IMR-90 (cell line): ENCODE measurements at regions not wholly inside any gene's neighbourhood (a gene's known extent, or its start where the extent isn't known, plus 50 kb on each side); places are given as distances from the start of the nearest gene placed in this dataset.

Source experiments
- ATAC-seq: fragments of 200-7000 bp; cut with Tn5 transposase; 2 replicates; pipeline ENCODE4 v1.9.1; 2020; ENCODE audit warnings: low read depth, mild to moderate bottlenecking, moderate library complexity
- BruUV-seq: library from RNA; stranded (reverse); fragments of 400-500 nt; replicated peaks from 2 replicates; lab custom pipeline; 2021; lab: Mats Ljungman, UMichigan
- CTCF ChIA-PET: fragments of 300-600 bp; formaldehyde crosslinking; extraction: SDS; loops from one replicate; lab custom pipeline; 2021; ENCODE audit warnings: antibody characterized with exemption; lab: Yijun Ruan, JAX
- POLR2A ChIA-PET: fragments of 300-600 bp; sonication (Branson Sonifier 250); formaldehyde crosslinking; loops from one replicate; lab custom pipeline; 2022; ENCODE audit warnings: antibody characterized with exemption; ENCODE audit not compliant: unreplicated experiment; lab: Charles Lee
- DNase-seq: peaks from one replicate; pipeline ENCODE4 v3.0.0; 2013
- H2AFZ ChIP-seq: replicated peaks from 2 replicates; pipeline ENCODE3; 2013; ENCODE audit warnings: low read length, mild to moderate bottlenecking; ENCODE audit not compliant: poor library complexity
- H2AK5ac ChIP-seq: 2 replicates; pipeline ENCODE4 v1.6.1; 2013; ENCODE audit warnings: low read depth, low read length, inconsistent platforms
- H2AK9ac ChIP-seq: replicated peaks from 2 replicates; pipeline ENCODE3; 2013; ENCODE audit warnings: mild to moderate bottlenecking, low read depth, low read length, moderate library complexity; ENCODE audit not compliant: poor library complexity
- H2BK120ac ChIP-seq: 2 replicates; pipeline ENCODE4 v1.6.1; 2013; ENCODE audit warnings: low read depth, low read length, inconsistent platforms
- H2BK15ac ChIP-seq: 3 replicates; pipeline ENCODE4 v1.6.1; 2013; ENCODE audit warnings: low read depth, low read length, inconsistent platforms
- H2BK20ac ChIP-seq: 2 replicates; pipeline ENCODE4 v1.6.1; 2013; ENCODE audit warnings: low read depth, mild to moderate bottlenecking, inconsistent platforms, low read length, moderate library complexity
- H2BK5ac ChIP-seq: 2 replicates; pipeline ENCODE4 v1.6.1; 2013; ENCODE audit warnings: mild to moderate bottlenecking, low read depth, low read length, inconsistent platforms; ENCODE audit not compliant: poor library complexity, severe bottlenecking
- H3K14ac ChIP-seq: replicated peaks from 2 replicates; pipeline ENCODE4 v1.6.1; 2013; ENCODE audit warnings: low read depth, low read length, inconsistent platforms
- H3K18ac ChIP-seq: 2 replicates; pipeline ENCODE4 v1.6.1; 2013; ENCODE audit warnings: low read depth, low read length, control low read depth
- H3K23ac ChIP-seq: 2 replicates; pipeline ENCODE4 v1.6.1; 2013; ENCODE audit warnings: low read depth, low read length, inconsistent platforms
- H3K27ac ChIP-seq: 2 replicates; pipeline ENCODE4 v1.5.1; 2013; ENCODE audit warnings: mild to moderate bottlenecking, control low read depth, low read length; ENCODE audit not compliant: insufficient read depth
- H3K27me3 ChIP-seq: 2 replicates; pipeline ENCODE4 v1.6.1; 2013; ENCODE audit warnings: low read length; ENCODE audit not compliant: control insufficient read depth, insufficient read depth
- H3K36me3 ChIP-seq: 2 replicates; pipeline ENCODE4 v1.6.1; 2013; ENCODE audit warnings: low read length, mixed read lengths; ENCODE audit not compliant: control insufficient read depth, insufficient read depth
- H3K4ac ChIP-seq: 2 replicates; pipeline ENCODE4 v1.6.1; 2013; ENCODE audit warnings: low read depth, low read length, inconsistent platforms
- H3K4me1 ChIP-seq: 2 replicates; pipeline ENCODE4 v1.6.1; 2013; ENCODE audit warnings: low read length, mixed read lengths; ENCODE audit not compliant: control insufficient read depth, insufficient read depth
- H3K4me2 ChIP-seq: 2 replicates; pipeline ENCODE4 v1.6.1; 2013; ENCODE audit warnings: low read depth, mild to moderate bottlenecking, control low read depth, low read length, moderate library complexity
- H3K4me3 ChIP-seq: 2 replicates; pipeline ENCODE4 v1.5.1; 2013; ENCODE audit warnings: low read depth, mild to moderate bottlenecking, control low read depth, low read length, moderate library complexity; ENCODE audit not compliant: insufficient read depth
- H3K56ac ChIP-seq: 2 replicates; pipeline ENCODE4 v1.6.1; 2013; ENCODE audit warnings: low read length, inconsistent platforms; ENCODE audit not compliant: insufficient read depth; ENCODE audit errors: extremely low read depth
- H3K79me1 ChIP-seq, 2 experiments: 2 replicates each; pipeline ENCODE4 v1.6.1; 2013; ENCODE audit warnings: low read length in 2 of 2, inconsistent platforms in 1 of 2, low read depth in 1 of 2
- H3K9ac ChIP-seq: 2 replicates; pipeline ENCODE4 v1.6.1; 2013; ENCODE audit warnings: low read depth, low read length, control low read depth
- H3K9me1 ChIP-seq: 2 replicates; pipeline ENCODE4 v1.6.1; 2013; ENCODE audit warnings: low read length, inconsistent platforms; ENCODE audit not compliant: insufficient read depth
- H3K9me3 ChIP-seq: 2 replicates; pipeline ENCODE4 v1.6.1; 2013; ENCODE audit warnings: low read length; ENCODE audit not compliant: control insufficient read depth, insufficient read depth
- H4K20me1 ChIP-seq: 2 replicates; pipeline ENCODE4 v1.6.1; 2013; ENCODE audit warnings: low read length, inconsistent platforms; ENCODE audit not compliant: insufficient read depth
- H4K5ac ChIP-seq: 2 replicates; pipeline ENCODE4 v1.6.1; 2013; ENCODE audit warnings: mild to moderate bottlenecking, low read depth, low read length, control low read depth
- H4K8ac ChIP-seq, 2 experiments: 2 replicates each; pipeline ENCODE4 v1.6.1; 2013; ENCODE audit warnings: low read depth in 2 of 2, low read length in 2 of 2, control low read depth in 1 of 2, inconsistent platforms in 1 of 2
- H4K91ac ChIP-seq: 2 replicates; pipeline ENCODE4 v1.6.1; 2013; ENCODE audit warnings: low read depth, low read length, inconsistent platforms; ENCODE audit not compliant: insufficient read depth
- BHLHE40 ChIP-seq: fragments of 150-350 bp; IDR thresholded peaks from 2 replicates; pipeline ENCODE4 v1.6.1; 2016; ENCODE audit warnings: mild to moderate bottlenecking, low read depth, low read length
- CEBPB ChIP-seq: IDR thresholded peaks from 2 replicates; pipeline ENCODE4 v1.6.1; 2012; ENCODE audit warnings: low read depth, low read length, improper control_type of control experiment
- CHD1 ChIP-seq: IDR thresholded peaks from 2 replicates; pipeline ENCODE4 v1.6.1; 2012; ENCODE audit warnings: low read depth, low read length, improper control_type of control experiment
- MAFK ChIP-seq: IDR thresholded peaks from 2 replicates; pipeline ENCODE4 v1.6.1; 2012; ENCODE audit warnings: low read depth, low read length, improper control_type of control experiment
- MXI1 ChIP-seq: IDR thresholded peaks from 2 replicates; pipeline ENCODE4 v1.6.1; 2012; ENCODE audit warnings: low read depth, mild to moderate bottlenecking, low read length, moderate library complexity, borderline replicate concordance
- NFE2L2 ChIP-seq: fragments of 150-350 bp; IDR thresholded peaks from 2 replicates; pipeline ENCODE4 v1.6.1; 2016; ENCODE audit warnings: low read depth, mild to moderate bottlenecking, low read length
- RAD21 ChIP-seq: IDR thresholded peaks from 2 replicates; pipeline ENCODE4 v1.6.1; 2012; ENCODE audit warnings: low read length, improper control_type of control experiment
- RFX5 ChIP-seq: IDR thresholded peaks from 2 replicates; pipeline ENCODE4 v1.8.0; 2012; ENCODE audit warnings: low read depth, mild to moderate bottlenecking, low read length, moderate library complexity
- WGBS, 2 experiments: methylation state at CpG; one replicate each; pipeline versions ENCODE4 v1.1.5 to v1.1.7; 2013; ENCODE audit warnings: missing lambda C conversion rate in 2 of 2; ENCODE audit not compliant: insufficient read length in 1 of 2; ENCODE audit errors: extremely low coverage in 2 of 2; 5-methylcytosine and 5-hydroxymethylcytosine counted together
- dilution Hi-C: fragments of 300-500 bp; cut with HindIII; formaldehyde crosslinking; loops from one replicate; pipeline ENCODE4 v1.14.3; 2018; ENCODE audit warnings: low sequenced_read_pairs; ENCODE audit not compliant: unreplicated experiment
- in situ Hi-C: fragments of 300-500 bp; cut with MboI; formaldehyde crosslinking; loops from 3 replicates; pipeline ENCODE4 v1.14.3; 2019; ENCODE audit warnings: low sequenced_read_pairs, inconsistent platforms, mixed read lengths
- intact Hi-C: fragments of 100-400 bp; cut with micrococcal nuclease; formaldehyde crosslinking; loops from 2 replicates; pipeline ENCODE4 v1.10.0; 2022
- TF ChIP-seq, protein P1 (sequence below): fragments of 150-350 bp; IDR thresholded peaks from 2 replicates; pipeline ENCODE4 v1.6.1; 2017; ENCODE audit warnings: mild to moderate bottlenecking, antibody characterized with exemption, low read length, low read depth

- no peak overlapping the region for H2BK120ac ChIP-seq
- BruUV-seq: no TSS peak
- no peak overlapping the region for H2BK20ac ChIP-seq
- ATAC-seq (no peak), DNase-seq (no peak)
- POLR2A ChIA-PET: no interaction called here
- no peak overlapping the region for H3K4me2 ChIP-seq
- no peak overlapping the region for H3K9ac ChIP-seq
- H3K14ac ChIP-seq: no peak overlapping the region
- H2BK15ac ChIP-seq: no peak overlapping the region
- no peak overlapping the region for H2AFZ ChIP-seq
- H3K4me1 ChIP-seq: no peaks in the 10 kb centered on the region
- H3K27ac ChIP-seq: no peak overlapping the region
- WGBS, 2 experiments: no CpG with 5 or more reads among the region's 4 CpGs
- H3K4ac ChIP-seq: no peak overlapping the region
- H4K8ac ChIP-seq: no peak overlapping the region
- no peak overlapping the region for H2AK9ac ChIP-seq
- no peak overlapping the region for H4K91ac ChIP-seq
- no peak for TF ChIP-seq RAD21
- no peak for TF ChIP-seq BHLHE40
- TF ChIP-seq, protein P1, sequence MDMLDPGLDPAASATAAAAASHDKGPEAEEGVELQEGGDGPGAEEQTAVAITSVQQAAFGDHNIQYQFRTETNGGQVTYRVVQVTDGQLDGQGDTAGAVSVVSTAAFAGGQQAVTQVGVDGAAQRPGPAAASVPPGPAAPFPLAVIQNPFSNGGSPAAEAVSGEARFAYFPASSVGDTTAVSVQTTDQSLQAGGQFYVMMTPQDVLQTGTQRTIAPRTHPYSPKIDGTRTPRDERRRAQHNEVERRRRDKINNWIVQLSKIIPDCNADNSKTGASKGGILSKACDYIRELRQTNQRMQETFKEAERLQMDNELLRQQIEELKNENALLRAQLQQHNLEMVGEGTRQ: no peak
- no peak for TF ChIP-seq MXI1
- TF ChIP-seq NFE2L2: no peak
- no peak for TF ChIP-seq RFX5
- no peak for TF ChIP-seq CHD1
- TF ChIP-seq MAFK: no peak
- TF ChIP-seq CEBPB: no peak
- H3K18ac ChIP-seq: no peak overlapping the region
- no peaks in the 10 kb centered on the region for H3K27me3 ChIP-seq
- H3K79me1 ChIP-seq: no peaks in the 10 kb centered on the region
- no peak overlapping the region for H2AK5ac ChIP-seq
- dilution Hi-C loops: no loop called here
- no peak overlapping the region for H2BK5ac ChIP-seq
- H4K20me1 ChIP-seq: no peaks in the 10 kb centered on the region
- peaks cover 5% of the 10 kb centered on the region for H3K9me3 ChIP-seq
- intact Hi-C loops: no loop called here
- CTCF ChIA-PET: no interaction called here
- H4K5ac ChIP-seq: no peak overlapping the region
- no peaks in the 10 kb centered on the region for H3K9me1 ChIP-seq
- H3K56ac ChIP-seq: no peak overlapping the region
- H3K23ac ChIP-seq: no peak overlapping the region
- H3K4me3 ChIP-seq: no peak overlapping the region
- H3K36me3 ChIP-seq: no peaks in the 10 kb centered on the region
- in situ Hi-C loops: no loop called here
These were observed 512.0 kb downstream of the METTL4 start for GRCh38 chr18:2059336-2059735.
